ENCODE measurements at regions not wholly inside any gene's neighbourhood (a gene's known extent, or its start where the extent isn't known, plus 50 kb on each side); places are given as distances from the start of the nearest gene placed in this dataset.

- Mint-ChIP-seq H3K36me3 (peaks cover 9% of the 10 kb centered on the region), H3K4me1 (no peaks in the 10 kb centered on the region), H3K27me3 (ENCODE audit: low read depth in 2 of 2) (no peaks in the 10 kb centered on the region), H3K4me3 (no peak overlapping the region), H3K27ac (no peak overlapping the region), H3K9me3 (peaks cover 5 to 12% of the 10 kb centered on the region in 2 donors)
- no peaks in the 10 kb centered on the region for H3K27me3 ChIP-seq (ENCODE audit: control insufficient read depth, insufficient read depth, low read length)
- no peak for DNase-seq
- no peak overlapping the region for H3K4me3 ChIP-seq (ENCODE audit: low read length)
- no peak for ATAC-seq
- no peaks in the 10 kb centered on the region for H3K36me3 ChIP-seq (ENCODE audit: control insufficient read depth, insufficient read depth, low read length)
- H3K4me1 ChIP-seq (ENCODE audit: control insufficient read depth, insufficient read depth, low read length): no peaks in the 10 kb centered on the region
- peaks cover 13% of the 10 kb centered on the region for H3K9me3 ChIP-seq (ENCODE audit: control insufficient read depth, insufficient read depth, low read length)
- TF ChIP-seq CTCF (IDR thresholded peaks at IDR 0.05): no peak
- intact Hi-C loops (cut with micrococcal nuclease): no loop called here
- H3K27ac ChIP-seq (ENCODE audit: low read length): no peak overlapping the region
Observed at GRCh38 chr12:85653731-85654455, 182.3 kb downstream of the RASSF9 start.

GRCh38 chr12:85654456-85654840 lies 181.8 kb downstream of the RASSF9 start:
- Mint-ChIP-seq H3K27me3 (ENCODE audit: low read depth in 2 of 2) (no peaks in the 10 kb centered on the region), H3K4me3 (no peak overlapping the region), H3K27ac (no peak overlapping the region), H3K4me1 (no peaks in the 10 kb centered on the region), H3K36me3 (peaks cover 9% of the 10 kb centered on the region), H3K9me3 (peaks cover 5 to 12% of the 10 kb centered on the region in 2 donors)
- intact Hi-C loops (cut with micrococcal nuclease): no loop called here
- no peaks in the 10 kb centered on the region for H3K27me3 ChIP-seq (ENCODE audit: control insufficient read depth, insufficient read depth, low read length)
- TF ChIP-seq CTCF (IDR thresholded peaks at IDR 0.05): no peak
- ATAC-seq (no peak), DNase-seq (no peak)
- no peaks in the 10 kb centered on the region for H3K36me3 ChIP-seq (ENCODE audit: control insufficient read depth, insufficient read depth, low read length)
- peaks cover 13% of the 10 kb centered on the region for H3K9me3 ChIP-seq (ENCODE audit: control insufficient read depth, insufficient read depth, low read length)
- 89% methylated on average over 3 of the region's 3 CpGs for WGBS (ENCODE audit: insufficient coverage)
- no peak overlapping the region for H3K27ac ChIP-seq (ENCODE audit: low read length)
- H3K4me3 ChIP-seq (ENCODE audit: low read length): no peak overlapping the region
- no peaks in the 10 kb centered on the region for H3K4me1 ChIP-seq (ENCODE audit: control insufficient read depth, insufficient read depth, low read length)

GRCh38 chr12:85656561-85656960 lies 179.6 kb downstream of the RASSF9 start:
- WGBS (ENCODE audit: insufficient coverage): 100% methylated on average over 1 of the region's 2 CpGs
- no peak for TF ChIP-seq CTCF (IDR thresholded peaks at IDR 0.05)

GRCh38 chr12:85657251-85657650 lies 179.0 kb downstream of the RASSF9 start:
- H3K27ac Mint-ChIP-seq: no peak overlapping the region
- peaks cover 13% of the 10 kb centered on the region for H3K9me3 ChIP-seq (ENCODE audit: control insufficient read depth, insufficient read depth, low read length)
- ATAC-seq: no peak
- no peak overlapping the region for H3K27ac ChIP-seq (ENCODE audit: low read length)
- no peak overlapping the region for H3K4me3 ChIP-seq (ENCODE audit: low read length)
- no peak overlapping the region for H3K4me3 Mint-ChIP-seq
- no CpG with 5 or more reads among the region's 2 CpGs for WGBS (ENCODE audit: insufficient coverage)
- DNase-seq: no peak
- no peaks in the 10 kb centered on the region for H3K4me1 ChIP-seq (ENCODE audit: control insufficient read depth, insufficient read depth, low read length)
- H3K27me3 Mint-ChIP-seq (ENCODE audit: low read depth in 2 of 2): no peaks in the 10 kb centered on the region
- H3K9me3 Mint-ChIP-seq: peaks cover 0 to 6% of the 10 kb centered on the region in 2 donors
- intact Hi-C loops (cut with micrococcal nuclease): no loop called here
- no peak for TF ChIP-seq CTCF (IDR thresholded peaks at IDR 0.05)
- no peaks in the 10 kb centered on the region for H3K4me1 Mint-ChIP-seq
- H3K36me3 Mint-ChIP-seq: no peaks in the 10 kb centered on the region
- no peaks in the 10 kb centered on the region for H3K36me3 ChIP-seq (ENCODE audit: control insufficient read depth, insufficient read depth, low read length)
- no peaks in the 10 kb centered on the region for H3K27me3 ChIP-seq (ENCODE audit: control insufficient read depth, insufficient read depth, low read length)

More at GRCh38 chr12:85656561-85656960, 179.6 kb downstream of the RASSF9 start:
- no peaks in the 10 kb centered on the region for H3K36me3 Mint-ChIP-seq
- H3K4me3 Mint-ChIP-seq: no peak overlapping the region
- intact Hi-C loops (cut with micrococcal nuclease): no loop called here
- no peaks in the 10 kb centered on the region for H3K36me3 ChIP-seq (ENCODE audit: control insufficient read depth, insufficient read depth, low read length)
- H3K9me3 ChIP-seq (ENCODE audit: control insufficient read depth, insufficient read depth, low read length): peaks cover 13% of the 10 kb centered on the region
- H3K4me3 ChIP-seq (ENCODE audit: low read length): no peak overlapping the region
- no peak overlapping the region for H3K27ac ChIP-seq (ENCODE audit: low read length)
- ATAC-seq (no peak), DNase-seq (no peak)
- H3K27me3 ChIP-seq (ENCODE audit: control insufficient read depth, insufficient read depth, low read length): no peaks in the 10 kb centered on the region
- H3K27ac Mint-ChIP-seq: no peak overlapping the region
- no peaks in the 10 kb centered on the region for H3K27me3 Mint-ChIP-seq (ENCODE audit: low read depth in 2 of 2)
- H3K9me3 Mint-ChIP-seq: peaks cover under 1 to 6% of the 10 kb centered on the region in 2 donors
- H3K4me1 ChIP-seq (ENCODE audit: control insufficient read depth, insufficient read depth, low read length): no peaks in the 10 kb centered on the region
- H3K4me1 Mint-ChIP-seq: no peaks in the 10 kb centered on the region
